ENCODE measurements at regions not wholly inside any gene's neighbourhood (a gene's known extent, or its start where the extent isn't known, plus 50 kb on each side); places are given as distances from the start of the nearest gene placed in this dataset.

GRCh38 chr11:112624431-112624830 is 336.8 kb upstream of the NCAM1 start:
- TF ChIP-seq POLR2AphosphoS5 (IDR thresholded peaks at IDR 0.05; ENCODE audit: low read depth, low read length): no peak
- no peak for TF ChIP-seq REST (IDR thresholded peaks at IDR 0.05; ENCODE audit: insufficient read depth in 1 of 2, low read depth in 2 of 2, low read length in 1 of 2)
